ENCODE measurements at regions not wholly inside any gene's neighbourhood (a gene's known extent, or its start where the extent isn't known, plus 50 kb on each side); places are given as distances from the start of the nearest gene placed in this dataset.
"Not testable (repeated sequence)": the region's sequence is repeated elsewhere in the genome, so short reads cannot be mapped to it uniquely, and the experiment has no call there.

DNA sequence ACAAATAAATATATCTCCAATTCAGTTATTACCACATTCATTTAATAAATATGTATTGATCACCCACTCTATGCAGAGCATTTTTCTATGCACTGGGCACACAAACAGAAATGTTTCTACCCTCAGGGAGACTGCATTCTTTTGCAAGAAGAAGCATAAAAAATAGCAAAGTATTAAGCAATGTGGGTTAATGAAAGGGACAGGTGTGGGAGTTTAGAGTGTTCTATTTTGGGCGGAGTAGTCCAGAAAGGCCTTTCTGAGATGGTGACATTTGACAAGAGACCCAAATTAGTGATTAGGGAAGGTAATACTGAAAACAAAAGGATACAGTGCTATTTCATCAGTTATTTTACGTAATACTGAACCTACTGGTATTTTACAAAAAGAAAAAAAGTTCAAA lies 394.3 kb upstream of the CHST9 start:
- no peak for DNase-seq (ENCODE audit: low spot score)

DNA sequence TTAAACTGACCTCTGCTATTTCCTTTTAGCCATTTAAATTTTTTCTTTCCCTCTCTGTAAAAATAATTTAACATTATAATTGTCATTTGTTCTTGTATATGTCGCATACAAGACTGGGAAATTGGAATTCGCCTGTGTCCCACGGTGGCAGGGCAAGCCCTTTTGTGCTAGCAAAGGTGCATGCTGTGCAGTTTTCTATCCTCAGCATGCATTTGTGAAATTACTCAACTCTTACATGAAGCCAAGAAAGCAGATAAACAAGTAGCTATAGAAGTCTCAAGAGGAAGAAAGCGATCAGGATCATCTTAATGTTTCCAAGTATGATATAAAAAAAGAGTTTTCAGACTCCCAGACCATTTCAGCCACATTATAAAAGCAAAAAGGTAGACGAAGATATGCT lies 392.6 kb upstream of the CHST9 start:
- no peak for DNase-seq (ENCODE audit: low spot score)

DNA sequence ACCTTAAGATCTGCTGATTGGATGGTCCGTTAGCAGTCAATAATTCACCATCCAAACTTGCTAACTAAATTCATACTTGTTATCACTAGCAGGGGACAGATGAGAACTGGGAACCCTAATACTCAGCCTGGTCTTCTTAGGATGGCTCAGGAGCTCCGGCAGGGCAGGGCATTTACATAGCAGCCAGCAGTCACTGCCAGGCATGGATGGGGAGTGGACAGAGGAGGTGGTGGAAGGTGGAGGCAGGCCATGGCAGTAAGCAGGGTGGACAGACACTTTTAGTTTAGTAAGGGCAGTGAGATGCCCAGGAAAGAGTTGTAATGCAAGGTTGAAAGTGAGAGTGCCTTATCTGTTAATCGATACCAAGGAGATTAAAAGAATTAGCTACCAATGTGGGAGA lies 392.2 kb upstream of the CHST9 start:
- DNase-seq (ENCODE audit: low spot score), result no peak

DNA sequence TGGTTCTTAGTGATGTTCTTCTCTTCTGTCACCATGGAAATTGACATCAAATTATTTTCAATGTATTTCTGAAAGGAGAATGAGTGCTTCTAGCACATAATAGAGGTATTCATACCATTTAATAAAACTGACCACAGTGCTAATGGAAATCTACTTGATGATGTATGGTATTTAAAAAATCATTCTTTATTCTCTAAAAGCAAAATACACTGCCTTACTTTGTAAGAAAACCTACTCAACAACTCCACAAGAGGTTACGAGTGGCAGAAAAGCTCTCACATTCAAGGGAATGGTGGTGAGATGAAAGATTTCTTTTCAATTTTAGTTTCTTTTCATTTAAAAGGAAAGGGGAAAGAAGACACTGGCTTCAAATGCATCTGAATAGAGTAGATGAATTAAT lies 382.3 kb upstream of the CHST9 start:
- no peak for DNase-seq (ENCODE audit: low spot score)

DNA sequence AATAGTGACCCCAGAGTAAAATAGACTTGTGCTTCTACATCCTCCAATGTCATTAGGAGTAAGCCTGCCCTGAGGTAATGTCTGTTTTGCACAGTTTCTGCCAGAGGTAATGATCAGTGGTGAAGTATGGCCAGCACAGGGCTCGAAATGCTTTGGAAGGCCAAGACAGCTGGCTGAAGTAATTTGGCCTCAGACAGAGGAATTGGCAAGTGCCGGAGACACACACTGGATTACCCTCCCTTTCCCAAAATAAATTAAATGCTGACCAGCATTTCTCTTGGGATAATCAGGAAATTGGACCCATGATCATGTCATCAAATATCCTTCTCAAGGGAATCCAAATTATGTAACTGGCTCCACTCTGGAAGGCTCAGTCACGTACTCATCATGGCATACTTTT lies 379.0 kb upstream of the CHST9 start:
- no peak for DNase-seq (ENCODE audit: low spot score)

DNA sequence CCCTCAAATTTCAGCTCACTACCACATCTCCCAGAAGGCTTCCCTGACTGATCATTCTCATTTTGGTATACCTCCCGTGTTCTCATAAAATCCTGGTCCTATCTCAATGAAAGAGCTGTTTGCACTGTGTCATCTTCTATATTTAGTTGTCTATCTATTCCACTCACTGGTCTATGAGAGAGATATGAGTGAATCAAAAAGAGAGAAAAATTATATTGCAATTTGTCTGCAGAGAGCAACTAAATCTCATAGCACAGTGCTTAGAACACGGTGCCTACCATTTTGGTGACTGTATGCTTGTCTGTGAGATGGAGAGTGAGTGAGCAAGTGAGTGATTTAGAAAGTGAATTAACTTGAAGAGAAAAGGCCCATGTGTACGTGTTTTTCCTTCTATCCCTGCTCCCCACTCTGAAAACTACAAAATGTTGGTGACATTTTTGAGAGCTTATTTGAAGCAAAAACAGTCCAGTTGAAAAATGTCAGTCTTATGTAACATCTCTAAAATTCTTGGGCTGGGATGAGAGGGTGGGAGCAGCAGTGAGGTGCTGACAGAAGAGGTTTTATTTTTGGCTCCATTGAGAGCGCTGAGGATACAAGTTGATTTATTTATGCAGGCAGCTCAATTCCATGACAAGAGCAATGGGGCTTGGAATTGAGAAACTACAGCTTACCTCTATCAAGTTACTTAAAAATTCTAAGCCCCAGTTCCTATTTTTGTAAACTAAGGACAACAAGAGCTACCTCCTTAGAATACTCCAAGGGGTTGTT lies 373.5 kb upstream of the CHST9 start:
- DNase-seq (ENCODE audit: low spot score), result no peak

DNA sequence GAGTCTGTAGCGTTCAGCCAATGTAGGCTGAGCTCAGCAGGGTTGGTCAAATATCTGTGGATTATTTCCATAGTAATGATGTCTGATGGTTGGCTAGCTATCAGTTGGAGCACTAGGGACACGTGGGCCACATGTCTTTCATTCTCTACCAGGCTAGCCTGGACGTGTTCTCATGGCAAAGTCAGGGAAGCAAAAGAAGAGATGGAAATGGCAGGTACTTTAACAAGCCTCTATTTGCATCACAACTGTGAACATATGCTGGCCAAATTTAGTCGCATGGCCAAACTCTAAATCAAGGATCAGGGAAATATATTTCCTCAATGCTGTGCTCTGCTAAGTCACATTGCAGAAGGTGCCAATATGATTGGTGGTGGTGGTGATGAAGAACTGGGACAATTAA lies 371.6 kb upstream of the CHST9 start:
- DNase-seq (ENCODE audit: low spot score), result no peak

DNA sequence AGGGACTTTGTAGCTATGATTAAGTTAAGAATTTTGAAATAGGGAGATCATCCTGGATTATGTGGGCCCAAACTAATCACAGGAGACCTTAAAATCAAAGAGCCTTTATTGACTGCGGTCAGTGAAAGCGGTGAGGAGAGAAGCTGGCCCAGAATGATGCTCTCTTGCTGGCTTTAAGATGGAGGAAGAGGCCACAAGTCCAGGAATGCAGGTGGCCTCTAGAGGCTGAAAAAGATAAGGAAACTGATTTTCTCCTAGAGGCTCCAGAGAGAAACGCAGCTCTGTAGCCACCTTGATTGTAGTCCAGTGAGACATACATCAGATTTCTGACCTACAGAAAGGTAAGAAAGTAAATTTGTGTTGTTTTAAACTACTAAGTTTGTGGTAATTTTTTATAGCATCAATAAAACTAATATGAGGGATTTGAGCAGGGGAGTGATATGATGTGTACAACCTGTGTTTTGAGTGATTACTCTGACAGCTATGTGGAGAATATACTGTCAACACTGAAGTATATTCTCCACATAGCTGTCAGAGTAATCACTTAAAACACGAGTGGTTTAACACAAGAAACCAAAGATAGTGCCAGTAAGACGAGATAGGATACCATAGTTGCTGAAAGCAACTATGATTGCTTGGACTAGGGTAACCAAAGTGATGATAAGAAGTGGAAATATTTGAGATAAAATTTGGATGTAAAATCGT lies 364.4 kb upstream of the CHST9 start:
- DNase-seq (ENCODE audit: low spot score), result no peak

DNA sequence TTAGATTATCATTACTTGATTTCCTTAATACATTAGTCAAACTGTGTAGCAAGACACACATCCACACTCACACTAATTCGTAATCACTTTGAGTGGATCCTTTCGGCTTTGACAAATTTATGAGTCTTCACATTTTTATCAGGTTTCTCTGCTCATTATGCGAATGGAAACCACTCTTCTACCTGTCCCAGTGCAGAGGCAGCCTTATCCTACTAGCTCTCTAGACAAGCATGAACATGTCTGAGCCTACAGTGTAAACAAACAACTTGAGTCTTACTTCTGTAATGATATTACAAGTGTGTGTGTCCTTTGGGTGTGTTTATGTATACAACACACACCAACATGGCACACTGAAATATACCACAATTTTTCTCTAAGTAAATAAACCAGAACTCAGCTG lies 361.9 kb upstream of the CHST9 start:
- DNase-seq (ENCODE audit: low spot score), result no peak

DNA sequence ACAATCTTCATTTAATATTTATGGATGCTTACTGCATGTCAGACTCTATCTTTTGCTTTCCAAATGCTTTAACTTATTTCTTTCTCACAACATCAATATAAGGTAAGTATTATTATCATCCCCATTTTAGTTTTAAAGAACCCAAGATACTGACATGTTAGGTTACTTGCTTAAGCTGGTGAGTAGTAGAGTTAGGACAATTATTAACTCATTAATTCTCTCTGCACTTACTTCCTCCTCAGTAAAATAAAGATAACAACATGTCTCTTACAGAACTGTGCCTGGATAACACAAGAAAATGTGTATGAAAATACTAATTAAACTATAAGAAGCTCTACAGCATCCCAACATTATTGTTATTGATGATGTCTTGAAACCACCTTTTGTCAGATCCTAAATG lies 359.1 kb upstream of the CHST9 start:
- DNase-seq (ENCODE audit: low spot score), result no peak

DNA sequence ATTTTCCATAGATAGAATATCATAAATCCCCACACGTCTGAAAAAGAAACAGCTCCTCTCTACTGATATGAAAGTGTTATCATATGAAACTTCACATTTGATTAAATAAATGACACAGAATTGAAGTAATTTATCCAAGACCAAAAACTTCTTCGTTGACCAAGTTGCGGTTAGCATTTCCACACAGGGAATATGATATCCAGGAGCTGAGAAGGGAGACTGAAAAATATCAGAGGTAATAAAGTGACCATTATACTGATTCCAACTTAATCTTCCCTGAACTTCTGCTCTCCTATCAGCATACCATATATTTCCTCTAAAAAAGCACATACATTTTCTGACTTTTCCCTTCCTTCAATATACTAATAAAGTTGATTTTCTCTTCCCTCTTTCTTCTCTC lies 356.2 kb upstream of the CHST9 start:
- no peak for DNase-seq (ENCODE audit: low spot score)

DNA sequence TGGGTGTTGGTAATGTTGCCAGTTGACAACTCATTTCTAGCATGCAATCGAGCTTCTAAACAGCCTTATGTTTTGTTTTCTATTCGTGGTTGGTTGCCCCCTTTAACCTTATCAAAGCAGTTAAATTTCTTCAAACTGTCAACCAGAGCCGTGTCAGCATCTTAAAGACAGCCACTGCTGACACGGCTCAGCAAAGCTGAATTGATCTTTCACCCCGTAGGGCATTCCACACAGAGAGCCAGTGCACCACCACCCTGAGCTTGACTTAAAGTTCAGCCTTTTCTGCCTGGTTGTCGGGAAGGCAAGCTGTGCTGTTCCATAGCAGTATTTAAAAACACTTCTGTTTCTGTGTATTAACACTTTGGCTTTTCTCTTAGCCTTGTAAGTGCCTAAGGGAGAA lies 355.0 kb upstream of the CHST9 start:
- DNase-seq (ENCODE audit: low spot score), result no peak

DNA sequence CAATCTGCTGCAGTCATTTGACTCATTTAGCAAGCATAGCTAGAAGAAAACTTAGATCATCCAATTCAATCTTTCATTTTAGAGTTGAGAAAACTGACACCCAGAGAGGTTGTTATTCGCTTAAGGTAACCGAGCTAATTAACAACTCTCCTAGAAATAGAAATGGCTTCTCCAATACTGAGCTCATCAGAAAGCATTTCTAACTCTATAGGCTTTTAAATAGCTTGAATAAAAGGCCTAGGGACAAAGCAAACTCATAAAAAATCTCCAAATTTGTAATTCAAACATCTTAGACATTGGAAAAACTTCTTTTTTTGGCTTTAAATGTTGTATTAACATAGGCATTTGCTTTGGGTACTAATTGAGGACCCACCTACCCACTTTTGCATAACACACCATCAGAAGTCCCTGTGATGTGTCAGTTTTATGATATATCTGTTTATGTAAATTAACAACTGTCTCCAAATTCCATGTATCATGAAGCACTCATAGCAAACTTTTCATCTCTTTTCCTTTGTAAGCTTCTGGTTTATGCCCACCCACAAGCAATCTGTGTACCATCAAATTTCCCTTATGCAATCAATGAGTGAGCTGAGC lies 343.9 kb upstream of the CHST9 start:
- DNase-seq (ENCODE audit: low spot score), result no peak

DNA sequence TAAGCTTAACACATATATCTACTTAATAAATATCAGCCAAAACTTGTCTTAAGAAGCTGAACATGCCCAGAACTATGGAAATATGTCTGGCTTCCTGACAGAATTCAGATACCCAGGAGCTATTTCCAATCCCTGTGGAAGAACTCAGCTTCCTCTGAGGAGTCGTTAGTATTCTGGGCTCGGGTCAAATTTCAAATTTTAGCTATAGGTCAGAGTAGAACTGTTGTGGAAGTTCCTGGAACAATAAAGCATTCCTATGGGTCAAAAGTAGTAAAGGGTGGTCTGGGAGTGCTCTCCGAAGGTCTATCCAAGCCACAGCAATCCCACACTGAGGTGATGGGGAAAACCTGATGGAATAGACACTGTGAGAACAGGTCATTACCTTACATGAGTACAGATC lies 342.7 kb upstream of the CHST9 start:
- no peak for DNase-seq (ENCODE audit: low spot score)

DNA sequence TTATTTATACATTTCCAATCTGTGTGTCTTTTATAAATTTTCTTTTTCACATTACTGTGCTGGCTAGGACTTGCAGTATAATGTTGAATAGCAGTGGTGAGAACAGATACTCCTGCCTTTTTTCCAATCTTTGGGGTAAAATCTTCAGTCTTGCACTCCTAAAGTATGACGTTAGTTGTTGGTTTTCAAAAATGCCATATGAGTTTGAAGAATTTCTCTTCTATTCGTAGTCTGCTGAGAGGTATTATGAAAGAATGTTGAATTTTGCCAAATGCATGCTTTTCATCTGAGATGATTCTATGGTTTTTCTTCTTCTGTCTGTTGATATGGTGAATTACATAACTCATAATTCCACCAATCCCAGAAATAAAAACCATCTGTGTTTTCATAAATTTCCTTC lies 335.3 kb upstream of the CHST9 start:
- no peak for DNase-seq (ENCODE audit: low spot score)

DNA sequence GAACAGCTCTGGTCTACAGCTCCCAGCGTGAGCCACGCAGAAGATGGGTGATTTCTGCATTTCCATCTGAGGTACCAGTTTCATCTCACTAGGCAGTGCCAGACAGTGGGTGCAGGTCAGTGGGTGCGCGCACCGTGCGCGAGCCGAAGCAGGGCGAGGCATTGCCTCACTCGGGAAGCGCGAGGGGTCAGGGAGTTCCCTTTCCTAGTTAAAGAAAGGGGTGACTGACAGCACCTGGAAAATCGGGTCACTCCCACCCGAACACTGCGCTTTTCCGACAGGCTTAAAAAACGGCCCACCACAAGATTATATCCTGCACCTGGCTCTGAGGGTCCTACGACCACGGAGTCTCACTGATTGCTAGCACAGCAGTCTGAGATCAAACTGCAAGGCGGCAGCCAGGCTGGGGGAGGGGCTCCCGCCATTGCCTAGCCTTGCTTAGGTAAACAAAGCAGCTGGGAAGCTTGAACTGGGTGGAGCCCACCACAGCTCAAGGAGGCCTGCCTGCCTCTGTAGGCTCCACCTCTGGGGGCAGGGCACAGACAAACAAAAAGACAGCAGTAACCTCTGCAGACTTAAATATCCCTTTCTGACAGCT lies 325.0 kb upstream of the CHST9 start:
- DNase-seq (ENCODE audit: low spot score), result not testable (repeated sequence)

DNA sequence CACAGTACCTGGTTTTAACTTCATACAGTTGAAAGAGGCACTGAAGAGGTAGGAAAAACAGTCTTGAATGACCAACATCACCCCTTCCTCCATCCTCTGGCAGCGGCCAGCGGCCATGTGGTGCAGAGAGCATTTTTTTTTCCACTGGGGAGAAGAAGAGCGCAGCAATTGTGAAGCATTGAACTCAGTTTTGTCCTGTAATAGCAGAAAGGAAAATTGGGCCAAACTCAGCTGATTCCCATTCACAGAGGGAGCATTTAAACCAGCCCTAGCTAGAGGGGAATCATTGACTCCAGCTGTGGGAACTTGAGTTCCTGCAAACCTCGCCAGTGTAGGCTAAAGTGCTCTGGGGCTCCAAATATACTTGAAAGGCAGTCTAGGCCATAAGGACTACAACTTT lies 316.6 kb upstream of the CHST9 start:
- no peak for DNase-seq (ENCODE audit: low spot score)

DNA sequence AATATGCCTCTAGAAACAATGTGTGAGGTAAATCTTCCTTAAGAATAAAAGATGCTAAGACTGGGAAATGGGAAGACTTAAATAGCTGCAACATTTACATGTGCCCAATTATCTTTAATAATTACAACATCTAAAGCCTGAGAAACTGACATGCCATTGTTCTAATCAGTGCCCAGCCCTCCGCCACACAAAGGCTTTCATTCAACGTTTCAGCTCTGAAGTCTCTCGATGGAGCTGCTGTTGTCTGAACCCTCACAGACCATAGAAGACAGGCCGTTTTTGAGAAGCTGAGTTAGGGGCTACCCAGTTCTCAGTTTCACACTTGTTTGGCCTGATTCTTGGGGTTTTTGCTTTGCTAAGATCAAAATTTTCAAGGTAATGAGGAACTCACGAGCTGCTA lies 315.4 kb upstream of the CHST9 start:
- no peak for DNase-seq (ENCODE audit: low spot score)

DNA sequence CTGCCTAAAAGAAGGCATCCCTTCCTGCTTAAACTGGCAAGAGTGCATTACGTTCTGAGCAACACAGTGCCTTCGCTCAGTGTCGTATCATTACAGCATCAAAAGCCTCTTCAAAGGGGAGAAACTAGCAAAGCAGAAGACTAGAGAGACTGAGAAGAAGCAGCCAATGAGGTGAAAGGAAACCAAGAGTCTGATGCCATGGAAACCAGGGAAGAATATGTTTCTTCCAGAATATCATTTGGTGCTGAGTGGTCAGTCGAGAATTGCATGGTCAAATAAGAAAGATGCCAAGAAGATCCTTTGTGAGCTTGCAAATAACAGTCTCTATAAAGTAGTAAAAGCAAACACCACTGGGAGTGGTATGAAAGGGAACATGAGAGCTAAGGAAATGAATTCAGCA lies 312.1 kb upstream of the CHST9 start:
- no peak for DNase-seq (ENCODE audit: low spot score)

DNA sequence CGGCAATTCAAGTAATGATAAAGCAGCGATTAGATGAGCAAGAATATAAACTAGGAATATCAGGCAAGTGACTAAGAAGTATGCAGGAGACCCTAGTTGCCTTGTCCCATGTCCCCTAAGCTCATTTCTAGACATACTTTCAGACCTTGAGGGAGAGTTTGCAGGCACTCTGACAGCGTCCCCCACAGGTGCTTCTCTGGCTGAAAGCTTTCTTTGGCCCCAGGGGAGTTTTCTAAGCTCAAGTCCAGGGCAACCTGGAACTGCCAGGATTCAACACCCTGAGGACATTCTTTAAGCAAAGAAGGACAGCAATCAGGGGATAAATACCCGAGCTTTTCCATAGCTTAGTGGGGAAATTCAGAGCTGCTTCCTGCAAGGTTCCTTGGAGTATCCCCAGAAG lies 308.1 kb upstream of the CHST9 start:
- DNase-seq (ENCODE audit: low spot score), result no peak

DNA sequence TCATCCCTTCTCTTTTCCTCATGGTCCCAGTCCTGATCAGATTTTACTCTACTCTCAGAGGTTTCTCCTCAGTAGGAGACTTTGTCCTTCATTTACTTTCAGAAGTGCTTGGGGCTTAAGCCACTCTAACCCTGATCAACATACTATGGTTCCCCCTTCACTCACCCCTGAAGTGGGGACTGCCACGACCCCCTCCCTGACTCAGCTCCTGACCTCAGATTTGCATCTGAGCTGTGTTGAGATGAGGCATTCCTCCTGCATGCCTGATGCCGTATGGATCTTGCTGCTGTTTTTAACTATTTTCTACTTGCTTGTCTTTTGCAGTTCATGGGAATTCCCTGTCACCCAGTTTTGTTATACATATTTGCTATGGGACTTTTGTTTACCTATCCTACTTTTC lies 306.7 kb upstream of the CHST9 start:
- DNase-seq (ENCODE audit: low spot score), result no peak

DNA sequence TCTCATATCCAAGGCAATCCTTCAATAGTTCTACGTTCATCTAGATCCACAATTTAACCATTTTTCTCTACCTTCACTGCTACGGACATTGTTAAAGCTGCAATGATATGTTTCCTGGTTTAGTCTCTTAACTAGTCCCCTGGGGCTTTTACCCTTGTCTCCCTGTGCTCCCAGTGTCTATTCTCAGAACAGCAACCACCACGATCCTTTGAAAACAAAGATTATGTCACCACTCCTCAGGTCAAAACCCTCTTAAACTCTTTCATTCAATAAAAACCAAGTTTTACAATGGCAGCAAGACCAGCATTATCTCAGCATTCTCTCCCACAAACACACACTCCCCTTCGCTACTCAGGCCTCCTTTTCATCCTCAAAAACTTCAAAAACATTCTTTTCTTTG lies 298.2 kb upstream of the CHST9 start:
- DNase-seq (ENCODE audit: low spot score), result no peak

DNA sequence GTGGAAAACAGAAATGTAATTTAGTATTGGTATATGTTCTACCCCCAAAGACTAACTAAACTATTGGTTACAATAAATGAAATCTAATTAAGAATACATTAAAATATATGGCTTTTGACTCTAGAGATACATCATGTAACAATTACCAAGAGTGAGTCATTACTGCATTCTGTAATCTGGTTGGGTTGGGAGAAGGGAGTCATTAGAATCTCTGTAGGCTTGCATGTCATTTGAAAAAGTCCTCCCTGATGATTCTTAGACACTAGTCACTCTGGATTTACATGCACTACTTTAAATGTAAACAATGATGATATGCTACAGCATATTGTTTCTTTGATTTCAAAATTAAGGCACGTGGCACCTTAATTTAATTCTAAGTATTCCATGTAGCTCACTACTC lies 293.4 kb upstream of the CHST9 start:
- no peak for DNase-seq (ENCODE audit: low spot score)

All from D341Med (cell line).